Activated CD8-positive, alpha-beta memory T cell treated with anti-CD3 and anti-CD28 coated beads for 1 hour (primary cell): ENCODE measurements at regions not wholly inside any gene's neighbourhood (a gene's known extent, or its start where the extent isn't known, plus 50 kb on each side); places are given as distances from the start of the nearest gene placed in this dataset.

Experiments used
- DNase-seq, 2 donors: peaks; one replicate each; pipeline ENCODE4 v3.0.0-alpha.2; 2020; ENCODE audit warnings: low read depth in 1 of 2; ENCODE audit errors: extremely low read depth in 1 of 2

DNA sequence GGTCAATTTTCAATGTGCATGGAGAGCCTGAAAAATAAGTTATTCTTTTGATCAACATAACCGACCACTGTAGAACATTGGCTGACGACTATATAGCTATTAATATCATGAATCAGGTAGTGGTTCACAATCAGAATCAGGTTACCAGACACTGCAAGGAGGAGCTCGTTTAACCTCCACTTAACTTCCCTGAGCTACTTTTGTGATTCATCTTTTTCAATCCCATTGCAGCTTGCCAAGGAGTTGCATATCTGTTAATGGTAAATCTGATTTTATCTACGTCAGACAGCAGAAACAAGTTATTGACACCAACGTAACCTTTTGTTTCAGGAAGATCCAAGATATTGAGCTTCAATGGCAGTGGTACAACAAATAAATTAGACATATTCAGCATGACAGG, 2263.8 kb upstream of the ACO1 start:
- no peak for DNase-seq

DNA sequence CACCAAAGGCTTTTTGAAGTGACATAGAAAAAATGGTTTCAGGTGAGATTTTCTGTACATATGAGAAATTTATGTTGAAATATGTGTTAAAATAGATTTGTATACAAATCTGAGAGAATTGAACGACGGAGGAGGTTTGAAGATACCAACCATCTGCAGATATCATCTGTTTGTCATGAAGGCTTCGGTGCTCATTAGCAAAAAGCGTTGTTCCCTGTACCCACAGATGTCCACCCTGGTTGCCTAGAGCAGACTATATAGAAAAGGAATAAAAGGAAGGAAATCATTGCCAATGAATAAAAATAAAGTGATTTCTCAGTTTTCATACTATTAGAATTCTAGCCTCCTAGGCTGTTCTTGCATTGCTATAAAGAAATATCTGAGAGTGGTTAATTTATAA, 2262.8 kb upstream of the ACO1 start:
- no peak for DNase-seq

DNA sequence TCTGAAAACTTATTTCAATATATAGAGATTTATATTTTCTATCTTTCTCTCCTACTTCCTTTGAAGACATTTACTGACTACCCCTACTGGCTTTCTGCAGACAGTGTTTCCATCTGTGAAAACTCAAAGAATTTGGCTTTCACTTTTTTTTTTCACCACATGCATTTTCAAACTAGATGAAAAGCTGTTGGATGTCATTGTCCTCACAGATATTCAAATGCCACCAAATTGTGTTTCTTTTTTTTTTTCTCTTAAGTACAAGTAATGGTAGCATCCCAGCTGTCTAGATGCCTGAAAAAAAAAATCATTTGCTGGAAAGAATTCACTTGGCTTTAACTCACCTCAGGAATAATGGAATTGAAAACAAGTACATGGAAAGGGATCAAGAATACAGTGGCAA, 2258.6 kb upstream of the ACO1 start:
- DNase-seq, result no peak

DNA sequence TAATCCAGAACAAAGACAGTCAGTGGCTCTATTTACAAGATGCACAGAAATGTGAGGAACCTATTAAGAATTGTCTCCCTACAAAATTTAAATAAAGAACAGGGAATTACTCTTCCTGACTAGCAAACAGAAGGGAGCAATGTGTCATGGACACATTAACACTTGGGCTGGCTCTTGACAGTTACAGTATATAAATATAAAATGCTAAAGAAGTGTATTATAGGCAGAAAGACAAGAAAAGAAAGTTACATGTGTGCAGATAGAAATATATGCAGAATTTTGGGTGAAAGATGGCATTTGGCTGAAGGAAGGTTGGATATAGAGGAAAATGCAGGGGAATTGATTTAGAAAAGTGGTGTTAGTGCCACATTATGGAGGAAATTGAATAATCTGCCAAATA, 2257.1 kb upstream of the ACO1 start:
- DNase-seq, result no peak

DNA sequence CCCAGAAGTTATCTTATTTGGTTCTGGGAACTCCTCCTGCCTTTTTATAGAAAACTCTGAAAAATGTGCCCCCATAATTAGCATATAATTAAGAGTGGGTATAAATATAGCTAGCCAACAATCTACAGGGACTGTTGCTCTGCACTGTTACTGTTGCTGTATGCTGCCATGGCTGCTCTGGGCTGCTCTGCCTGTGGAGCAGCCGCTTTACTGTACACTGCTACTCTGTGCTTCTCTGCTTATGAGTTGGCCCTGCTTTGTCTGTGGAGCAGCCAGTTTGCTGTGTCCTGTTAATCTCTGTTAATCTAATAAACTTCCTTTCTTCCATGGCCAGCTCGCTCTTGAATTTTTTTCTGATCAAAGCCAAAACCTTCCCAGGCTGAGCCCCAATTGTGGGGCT, 2244.0 kb upstream of the ACO1 start:
- DNase-seq, result no peak

DNA sequence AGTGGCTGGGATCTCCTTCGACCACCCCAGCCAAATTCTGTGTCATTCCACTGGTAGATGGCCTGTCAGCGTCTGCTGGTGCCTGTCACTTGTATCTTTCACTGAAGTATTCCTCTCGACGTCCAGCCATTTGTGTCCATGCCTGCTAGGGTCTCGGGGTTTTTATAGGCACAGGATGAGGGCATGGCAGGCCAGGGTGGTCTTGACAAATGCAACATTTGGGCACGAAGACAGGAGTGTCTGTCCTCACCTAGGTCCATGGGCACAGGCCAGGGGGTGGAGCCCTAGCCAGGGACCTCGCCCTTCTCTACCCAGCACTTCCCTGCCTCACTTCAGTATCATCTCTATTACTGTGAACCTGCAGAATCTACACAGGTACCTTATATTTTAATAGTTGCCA, 2223.9 kb upstream of the ACO1 start:
- no peak for DNase-seq

DNA sequence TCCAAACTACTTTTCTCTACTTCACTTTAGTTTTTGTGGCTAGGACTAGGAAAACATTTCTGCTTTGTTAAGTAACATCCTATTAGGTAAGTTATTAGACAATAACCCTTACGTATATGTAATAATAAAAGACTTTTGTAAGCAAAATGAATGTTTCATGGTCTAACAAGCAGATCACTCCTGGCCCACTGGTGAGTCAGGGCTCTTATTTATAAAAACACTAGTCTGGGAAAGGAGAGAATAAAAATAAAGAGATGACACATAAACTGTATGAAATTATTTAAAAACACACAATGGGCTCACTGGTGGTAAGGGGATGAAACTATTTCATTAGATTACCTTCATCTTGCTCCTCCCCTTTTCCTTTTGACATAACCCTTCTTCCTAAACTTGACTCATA, 2212.2 kb upstream of the ACO1 start:
- DNase-seq, result no peak

DNA sequence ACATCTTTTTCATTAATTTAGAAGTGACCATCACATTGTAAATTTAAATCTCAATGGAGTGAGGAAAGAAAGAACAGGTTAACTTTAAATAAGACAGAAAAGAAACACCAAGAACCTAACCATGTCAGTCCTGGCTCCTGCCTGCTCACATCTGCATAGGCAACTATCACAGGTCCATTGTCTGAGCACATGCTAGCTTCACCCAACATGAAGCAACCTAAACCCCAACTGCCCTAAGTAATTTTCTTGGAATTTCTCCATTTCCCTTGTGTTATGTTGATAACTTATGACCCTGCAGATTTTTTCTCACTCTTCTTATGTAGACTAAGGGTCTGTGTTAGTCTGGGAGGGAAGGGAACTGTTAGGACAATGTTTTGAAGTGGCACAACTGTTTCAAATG, 2205.8 kb upstream of the ACO1 start:
- DNase-seq, result no peak

DNA sequence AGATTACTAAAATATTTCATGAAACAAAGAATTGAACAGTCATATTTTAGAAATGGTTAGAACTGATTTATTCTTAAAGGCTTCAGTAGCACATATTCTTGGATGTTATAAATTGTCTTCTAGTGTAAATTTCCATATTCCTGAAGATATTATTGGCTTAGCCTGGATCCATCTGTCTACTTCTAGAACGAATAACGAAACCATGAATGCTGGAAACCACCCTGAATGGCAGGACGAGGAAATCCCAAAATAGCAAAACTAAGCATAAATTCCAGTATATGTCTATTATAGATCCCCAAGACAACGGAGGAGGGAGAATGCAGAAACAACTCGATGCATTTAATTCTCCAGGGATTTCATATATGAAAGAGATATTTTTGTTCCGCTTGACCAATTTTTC, 2191.0 kb upstream of the ACO1 start:
- DNase-seq, result no peak

DNA sequence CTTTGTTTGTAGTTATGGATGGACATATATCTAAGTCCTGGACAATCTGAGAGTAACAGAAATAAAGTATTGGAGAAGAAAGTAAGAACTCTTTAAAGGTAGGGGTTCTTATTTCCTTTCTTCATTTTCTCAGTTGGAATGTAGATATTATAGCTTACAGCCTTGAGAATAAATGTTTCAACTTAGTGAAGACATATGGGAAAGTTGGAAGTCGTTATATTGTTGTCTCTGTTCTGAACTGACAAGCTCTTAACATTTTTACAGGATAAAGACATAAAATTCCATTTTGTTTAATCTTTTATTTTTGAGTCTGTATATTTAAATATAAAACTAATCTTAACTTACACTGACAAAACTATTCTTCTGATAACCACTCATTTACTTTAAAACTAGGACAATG, 2187.5 kb upstream of the ACO1 start:
- no peak for DNase-seq

DNA sequence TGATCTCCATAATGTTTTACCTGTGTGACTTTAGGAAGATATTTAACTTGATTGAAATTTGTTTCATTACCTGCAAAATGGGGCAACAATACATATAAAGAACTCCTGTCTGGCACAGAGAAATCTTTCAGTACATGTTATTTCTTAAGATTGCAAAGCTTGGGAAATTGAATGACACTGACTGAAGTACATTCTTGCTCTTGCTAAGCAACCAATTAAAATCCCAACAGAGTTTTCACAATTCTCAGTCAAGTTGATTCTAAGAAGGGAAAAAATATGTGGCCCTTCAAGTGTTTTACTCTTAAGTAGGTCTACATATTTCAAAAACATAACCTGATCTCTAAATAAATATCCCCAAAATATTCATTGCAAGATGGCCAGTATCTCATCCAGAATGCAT, 2187.0 kb upstream of the ACO1 start:
- DNase-seq, result no peak

DNA sequence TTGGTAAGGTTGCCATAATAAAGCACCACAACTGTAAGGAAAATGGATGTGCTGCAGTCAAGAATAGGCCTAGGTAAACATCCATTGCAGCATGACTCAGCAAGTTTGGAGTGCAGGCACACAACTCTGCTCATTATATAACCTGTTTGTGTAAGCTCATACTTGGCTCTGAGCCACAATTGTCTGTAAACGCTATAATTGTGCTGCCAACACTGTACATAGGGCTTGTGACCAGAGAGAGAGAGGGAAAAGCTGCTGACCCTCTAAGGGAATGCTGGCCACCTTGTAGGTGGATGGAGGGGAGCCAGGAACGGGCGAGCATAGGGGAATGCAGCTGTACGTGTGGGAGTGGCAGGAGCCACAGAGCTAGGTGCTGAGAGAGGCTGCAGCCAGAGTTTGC, 2186.5 kb upstream of the ACO1 start:
- no peak for DNase-seq

DNA sequence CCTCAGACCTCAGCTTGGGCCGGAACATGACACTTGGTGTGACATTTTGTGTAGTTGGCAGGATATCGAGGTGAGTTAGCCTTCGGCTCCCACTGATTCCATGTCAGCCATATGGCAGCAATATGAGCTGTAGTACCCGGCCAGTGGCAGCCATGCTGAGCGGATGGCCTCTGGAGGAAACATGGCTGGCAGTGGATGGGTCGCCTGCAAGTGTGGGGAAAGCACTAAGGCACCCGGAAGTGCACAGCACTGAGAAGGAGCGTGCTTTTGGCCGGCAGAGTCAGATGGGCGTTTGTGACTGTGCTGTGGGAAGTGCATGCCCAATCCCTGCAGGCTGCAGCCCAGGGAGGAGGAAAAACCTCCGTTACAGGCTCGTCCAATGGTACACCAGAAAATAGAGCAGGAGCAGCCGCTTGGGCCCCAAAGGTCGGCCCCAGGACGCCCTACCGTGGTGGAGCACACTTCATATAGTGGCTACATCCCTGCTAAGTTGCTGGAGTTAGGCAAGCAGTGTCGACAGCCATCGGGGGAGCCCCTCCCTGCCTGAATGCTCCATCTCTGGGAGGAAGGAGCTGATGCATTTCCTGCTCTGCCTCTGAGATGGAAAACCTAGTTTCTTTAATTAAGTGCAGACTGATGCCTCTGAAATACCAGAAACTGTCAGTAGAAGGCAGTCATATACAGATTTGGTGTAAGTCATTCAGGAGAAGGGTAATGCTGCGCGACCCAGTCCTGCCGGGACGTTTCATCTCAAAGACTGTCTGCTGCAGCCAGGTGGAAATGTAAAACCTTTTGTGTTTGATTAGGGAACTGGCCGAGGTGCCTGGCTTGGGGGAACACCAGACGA, 2185.8 kb upstream of the ACO1 start:
- DNase-seq, result no peak

DNA sequence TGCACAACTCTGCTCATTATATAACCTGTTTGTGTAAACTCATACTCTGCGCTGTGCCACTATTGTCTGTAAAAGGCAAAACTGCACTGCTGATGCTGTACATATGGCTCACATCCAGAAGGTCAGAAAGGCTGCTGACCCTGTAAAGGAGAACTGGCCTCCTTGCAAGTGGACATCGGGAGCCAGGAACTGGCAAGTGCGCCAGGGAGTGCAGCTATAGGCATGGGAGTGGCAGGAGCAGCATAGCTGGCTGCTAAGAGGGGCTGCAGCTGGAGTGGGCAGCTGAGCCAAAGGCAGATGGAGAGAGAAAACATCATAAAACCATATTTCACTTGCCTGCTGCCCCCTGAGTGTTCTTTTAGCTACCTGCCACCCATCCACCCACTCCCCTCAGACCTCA, 2183.4 kb upstream of the ACO1 start:
- DNase-seq, result no peak

DNA sequence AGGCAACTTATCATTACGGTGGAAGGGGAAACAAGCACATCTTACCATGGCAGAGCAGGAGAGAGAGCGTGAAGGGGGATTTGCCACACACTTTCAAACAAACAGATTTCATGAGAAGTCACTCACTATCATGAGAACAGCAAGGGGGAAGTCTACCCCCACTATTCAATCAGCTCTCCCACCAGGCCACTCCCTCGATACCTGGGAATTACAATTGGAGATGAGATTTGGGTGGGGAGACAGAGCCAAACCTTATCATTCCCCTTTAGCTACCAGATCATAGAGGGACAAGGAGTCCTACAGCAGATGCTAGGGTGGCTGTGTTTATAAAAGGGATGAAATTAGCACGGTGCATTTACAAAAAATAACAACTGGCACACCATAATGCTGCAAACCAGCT, 2149.4 kb upstream of the ACO1 start:
- no peak for DNase-seq

DNA sequence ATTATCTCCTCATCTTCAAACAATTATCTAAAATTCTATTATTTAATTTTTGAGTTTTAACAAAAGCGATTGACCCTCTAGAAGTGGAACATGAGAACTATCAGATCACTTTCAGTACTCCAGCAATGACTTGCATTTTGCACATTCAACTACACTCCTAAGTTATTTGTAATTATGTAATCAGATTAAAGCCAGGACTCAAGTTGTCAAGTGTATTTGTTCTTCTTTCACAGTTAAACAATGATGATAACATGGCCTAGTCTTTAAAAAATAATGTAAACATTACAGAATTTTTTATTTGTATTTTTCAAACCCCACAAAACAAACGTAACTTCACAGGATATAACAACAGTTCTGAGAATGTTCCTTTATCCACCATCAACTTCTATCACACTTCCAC, 2148.9 kb upstream of the ACO1 start:
- no peak for DNase-seq

DNA sequence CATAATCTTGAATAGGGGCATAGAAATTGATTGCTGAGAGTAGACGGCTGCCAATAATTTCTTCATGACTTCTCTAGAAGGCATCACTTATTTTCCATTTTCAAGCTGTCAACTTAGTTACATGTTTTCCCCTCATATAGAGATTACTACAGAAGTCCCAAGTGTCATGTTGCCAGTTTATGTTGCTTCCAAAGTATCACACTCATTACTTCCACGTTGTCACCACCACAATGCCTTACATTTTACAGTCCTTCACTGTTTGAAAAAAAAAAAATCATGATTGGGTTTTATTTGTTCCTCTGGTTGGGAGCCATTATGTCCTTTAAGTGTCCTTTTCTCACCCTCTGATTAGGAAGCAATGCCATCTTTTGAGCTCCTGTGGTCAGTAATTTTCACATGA, 2144.6 kb upstream of the ACO1 start:
- DNase-seq, result no peak

DNA sequence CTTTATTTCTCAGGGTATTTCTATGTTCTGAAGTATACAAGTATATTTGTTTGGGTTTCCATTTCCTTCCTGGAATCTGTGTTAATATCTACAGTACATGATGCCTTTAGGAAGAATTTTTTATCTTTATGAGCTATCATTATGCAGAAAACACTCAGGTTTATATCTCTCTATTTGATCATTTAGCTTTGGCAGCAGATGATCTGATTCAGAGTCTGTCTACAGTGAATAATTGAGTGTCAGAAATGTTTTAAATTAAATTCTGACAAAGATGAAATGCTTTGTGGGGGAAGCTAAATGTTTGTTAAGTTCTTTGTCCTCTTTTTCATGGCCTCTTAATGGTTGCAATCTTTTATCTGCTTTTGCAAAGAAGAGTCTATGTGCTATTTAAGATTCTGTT, 2141.0 kb upstream of the ACO1 start:
- no peak for DNase-seq

DNA sequence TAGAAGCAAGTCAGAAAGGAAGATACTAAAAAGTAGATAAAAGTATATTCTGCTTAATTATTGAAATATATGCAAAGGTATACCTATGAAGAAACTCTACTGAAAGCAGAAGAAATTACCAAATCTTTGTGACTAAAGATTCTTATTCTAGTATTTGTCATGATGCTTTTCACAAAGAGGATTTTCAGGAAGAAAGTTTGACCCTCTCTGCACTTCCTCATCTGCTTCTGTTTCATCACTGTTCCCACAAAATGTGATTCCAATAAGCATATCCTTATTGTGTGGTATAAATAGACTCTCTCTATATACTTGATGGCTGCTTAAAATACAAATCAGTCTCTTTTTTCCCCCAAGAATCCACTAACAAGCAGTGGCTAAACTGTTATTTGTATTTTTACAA, 2139.6 kb upstream of the ACO1 start:
- DNase-seq, result no peak

DNA sequence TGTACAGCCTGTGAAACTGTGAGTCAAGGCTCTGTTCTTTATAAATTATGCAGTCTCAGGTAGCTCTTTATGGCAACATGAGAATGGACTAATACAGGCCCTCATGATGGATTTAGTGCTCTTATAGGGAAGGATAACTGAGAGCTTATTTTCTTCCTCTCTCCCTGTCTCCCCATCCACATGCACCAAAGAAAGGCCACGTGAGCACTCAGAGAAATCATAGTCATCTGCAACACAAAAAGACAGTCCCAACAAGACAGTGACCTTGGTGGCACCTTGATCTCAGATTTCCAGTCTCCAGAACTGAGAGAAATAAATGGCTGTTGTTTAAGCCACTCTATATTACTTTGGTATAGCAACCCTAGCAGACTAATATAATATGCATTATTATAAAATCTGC, 2133.6 kb upstream of the ACO1 start:
- DNase-seq, result no peak

DNA sequence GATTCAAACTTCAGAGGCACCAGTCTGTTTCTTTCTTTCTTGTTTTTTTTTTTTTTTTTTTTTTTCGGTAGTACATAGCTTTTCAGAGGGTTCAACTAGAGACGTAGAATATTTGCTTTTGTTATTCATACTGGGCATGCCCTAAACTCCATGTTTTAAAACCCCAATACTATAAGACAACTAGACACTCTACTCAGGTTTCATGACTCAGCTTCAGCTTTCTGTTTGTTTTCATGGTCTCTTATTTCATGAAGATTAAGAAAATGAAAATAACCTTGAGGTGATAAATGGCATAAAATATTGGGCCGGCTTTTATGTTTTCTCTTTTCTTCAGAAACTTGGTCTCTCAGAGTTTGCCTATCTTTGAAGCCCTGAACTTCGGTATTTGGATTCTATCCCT, 2126.3 kb upstream of the ACO1 start:
- DNase-seq, result no peak

DNA sequence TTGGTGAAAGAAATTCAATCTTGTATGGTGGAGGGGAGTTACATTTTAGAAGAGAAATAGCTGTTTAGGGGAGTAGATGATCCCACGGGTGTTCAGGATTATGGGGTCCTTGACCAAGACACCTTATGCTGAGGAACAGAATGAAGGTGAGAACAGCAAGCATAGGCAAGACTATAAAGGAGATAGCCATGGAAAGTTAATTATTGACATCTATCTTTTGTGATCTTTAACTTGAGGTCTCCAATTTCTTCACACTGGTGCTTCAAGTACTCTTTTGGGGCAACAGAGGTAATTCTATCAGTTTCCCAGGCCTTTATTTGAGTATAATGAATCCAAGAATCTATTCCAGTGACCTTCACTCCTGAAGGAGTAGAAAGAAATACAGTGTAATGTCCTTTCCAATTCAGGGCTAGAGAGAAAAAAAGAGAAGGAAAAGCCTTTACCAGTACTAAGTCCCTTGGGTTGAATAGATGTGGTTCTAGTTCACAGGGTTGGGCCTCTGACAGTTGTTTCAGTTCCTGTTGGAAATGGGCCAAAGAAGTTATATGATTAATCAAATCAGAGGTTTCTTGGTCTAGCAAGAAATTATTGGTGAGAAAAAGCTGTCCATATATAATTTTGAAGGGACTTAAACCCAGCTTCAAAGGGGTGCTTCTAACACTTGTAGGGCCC, 2104.1 kb upstream of the ACO1 start:
- DNase-seq, result no peak

DNA sequence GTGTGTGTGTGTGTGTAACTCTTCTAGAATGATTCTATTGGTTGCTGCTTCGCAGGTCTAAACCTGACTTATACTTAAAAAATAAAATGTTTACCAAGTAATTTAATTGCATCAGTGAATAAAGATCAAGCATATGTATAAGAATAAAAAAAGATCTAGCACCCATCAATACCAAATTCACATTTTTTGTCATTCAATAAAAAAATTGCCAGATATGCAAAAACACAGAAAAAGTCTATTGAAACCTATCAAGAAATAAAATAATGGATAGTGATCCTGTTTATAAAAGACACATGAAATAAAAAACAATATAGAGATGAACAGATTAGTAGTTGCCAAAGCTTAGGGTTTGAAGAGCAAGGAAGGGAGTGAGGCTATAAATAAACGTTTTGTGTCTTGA, 2095.0 kb upstream of the ACO1 start:
- DNase-seq, result no peak
